NCI-H524 treated with DMSO at 0.1 percent for 48 hours (cell line): ENCODE measurements at regions not wholly inside any gene's neighbourhood (a gene's known extent, or its start where the extent isn't known, plus 50 kb on each side); places are given as distances from the start of the nearest gene placed in this dataset.
A peak's percentile ranks its signal among the peaks of the same experiment; 100 is the strongest.

Source experiments
- DNase-seq: peaks from one replicate; lab custom pipeline; 2025; lab: John Stamatoyannopoulos, UW

- DNase-seq = no peak
Measured at GRCh38 chr3:105923140-105923539, 54.3 kb upstream of the CBLB start.

DNA sequence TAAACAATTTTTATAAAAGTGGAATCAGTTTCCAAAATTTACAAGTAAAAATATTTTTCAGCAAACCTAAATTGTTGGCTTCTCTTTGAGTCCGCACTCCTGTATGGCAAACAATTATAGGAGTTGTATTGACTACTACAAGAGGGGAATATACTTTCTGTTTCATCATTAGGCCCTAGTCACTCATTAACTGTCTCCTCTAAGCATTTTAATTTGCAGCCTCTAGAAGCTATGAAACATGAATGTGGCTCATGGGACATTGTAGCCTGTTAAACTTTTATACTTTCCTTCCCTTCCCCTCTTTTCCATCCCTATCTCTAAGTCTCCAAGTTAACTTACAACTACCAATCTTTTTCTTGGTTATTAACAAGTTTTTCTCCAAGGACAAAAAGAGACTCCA is 58.9 kb upstream of the CBLB start:
- DNase-seq = no peak

GRCh38 chr3:105930733-105931132 is 61.9 kb upstream of the CBLB start:
- no peak for DNase-seq

- no peak for DNase-seq
Measured at GRCh38 chr3:105931500-105931899, 62.7 kb upstream of the CBLB start.

DNA sequence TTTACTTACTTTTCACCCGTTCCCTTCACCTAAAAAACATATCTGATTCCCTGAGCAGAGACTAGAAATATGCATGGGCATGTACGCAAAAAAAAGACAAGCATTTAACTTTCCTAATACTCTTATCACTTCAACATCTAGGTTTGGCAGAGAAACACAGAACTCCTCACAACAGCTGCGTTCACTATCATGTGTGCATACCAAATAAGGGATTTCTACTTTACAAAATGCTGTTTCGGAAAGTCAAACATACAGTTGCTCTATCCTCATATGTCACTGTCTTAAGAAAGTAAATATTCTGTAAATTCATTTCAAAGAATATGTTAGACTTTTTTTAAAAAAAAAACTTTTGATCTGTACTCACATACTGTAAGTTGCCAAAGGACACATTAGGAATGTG is 65.1 kb upstream of the CBLB start:
- no peak for DNase-seq

GRCh38 chr3:105938101-105938500 is 69.3 kb upstream of the CBLB start:
- peak; percentile 96 for DNase-seq

- DNase-seq = peak; percentile 39
Measured at GRCh38 chr3:105938806-105939205, 70.0 kb upstream of the CBLB start.

DNA sequence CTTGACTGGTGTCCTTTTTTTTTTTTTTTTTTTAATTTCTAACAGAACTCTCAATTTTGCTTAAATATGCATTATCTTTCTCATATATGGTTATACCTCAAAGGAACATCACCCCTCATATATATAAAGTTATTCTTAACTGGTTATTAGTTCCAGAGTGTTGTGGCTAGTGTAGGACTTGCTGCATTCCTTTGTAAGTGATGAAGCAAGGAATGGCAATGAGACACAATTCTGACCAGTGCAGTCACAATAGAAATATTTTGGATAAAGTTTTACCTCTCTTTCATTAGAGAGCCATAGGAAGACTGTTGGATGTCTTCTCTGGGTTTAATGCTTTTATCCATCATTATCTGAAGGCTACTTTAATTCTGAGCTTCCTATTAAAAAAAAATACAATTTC is 75.5 kb upstream of the CBLB start:
- DNase-seq = no peak

DNA sequence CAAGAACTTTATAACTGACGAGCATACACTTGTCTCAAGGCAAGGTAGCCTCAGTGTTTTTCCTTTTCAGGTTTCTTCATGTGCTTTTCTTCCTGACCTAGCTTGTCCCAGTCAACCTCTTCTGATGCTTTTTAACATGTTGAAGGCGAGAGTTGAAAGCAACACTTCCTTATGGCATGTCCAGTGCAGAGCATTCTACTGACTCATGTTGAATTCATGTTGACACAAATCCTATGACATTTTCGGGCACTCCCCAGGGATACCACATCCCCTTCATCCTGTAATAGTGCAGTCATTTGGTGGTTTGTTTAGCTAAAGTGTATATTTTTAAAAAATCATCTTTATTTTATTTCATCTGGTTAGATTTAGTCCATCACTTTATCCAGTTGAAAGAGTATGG is 75.9 kb upstream of the CBLB start:
- DNase-seq = no peak

- no peak for DNase-seq
Measured at GRCh38 chr3:105948101-105948500, 79.3 kb upstream of the CBLB start.

DNA sequence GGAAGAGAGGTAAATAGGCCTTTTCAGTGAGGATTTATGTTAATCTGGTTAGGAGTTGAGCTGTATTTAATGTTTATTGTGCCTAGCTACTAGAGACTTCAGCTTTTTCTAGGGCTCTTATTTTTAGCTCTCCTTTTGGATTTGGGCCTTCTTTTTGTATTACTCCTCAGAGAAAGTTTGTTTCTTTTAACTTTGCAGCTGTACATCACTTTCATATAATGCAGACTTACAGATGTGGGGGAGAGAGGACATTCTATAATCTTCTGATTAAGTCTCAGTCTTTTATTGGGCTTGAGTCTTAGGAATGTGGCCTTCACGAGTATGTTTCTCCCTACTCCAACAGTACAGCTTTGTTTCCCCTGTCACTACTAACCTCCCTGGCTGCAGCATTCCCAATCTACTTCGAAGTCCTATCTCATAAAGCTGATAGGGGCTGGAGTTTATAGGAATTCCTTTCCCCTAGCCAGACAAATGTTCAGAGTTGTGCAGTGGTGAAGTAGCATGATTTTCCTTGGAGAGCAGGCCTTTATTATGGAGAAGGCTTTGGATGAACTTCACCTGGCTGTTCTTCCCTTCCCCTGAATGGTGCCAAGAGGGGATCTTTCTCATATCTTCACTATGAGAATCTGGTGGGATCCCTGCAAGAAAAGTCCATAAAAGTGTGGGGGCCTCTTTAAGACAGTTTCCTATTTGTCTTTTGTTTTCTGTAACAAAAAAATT is 82.2 kb upstream of the CBLB start:
- DNase-seq = no peak

DNA sequence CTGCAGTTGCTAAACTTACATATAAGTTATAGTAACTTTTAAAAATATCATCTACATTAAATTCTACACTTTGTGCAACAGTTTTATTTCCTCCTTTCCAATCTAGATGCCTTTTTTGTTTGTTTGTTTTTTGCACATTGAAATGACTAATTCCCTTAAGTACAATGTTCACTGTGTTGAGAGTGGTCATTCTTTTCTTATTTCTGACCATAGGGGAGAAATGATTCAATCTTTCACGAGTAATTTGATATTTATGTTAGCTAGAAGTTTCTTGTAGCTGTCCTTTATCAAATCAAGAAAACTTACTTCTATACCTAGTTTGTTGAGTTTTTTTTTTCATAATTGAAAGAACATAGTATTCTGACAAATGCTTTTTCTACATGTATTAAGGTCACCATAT is 85.0 kb upstream of the CBLB start:
- DNase-seq = no peak

DNA sequence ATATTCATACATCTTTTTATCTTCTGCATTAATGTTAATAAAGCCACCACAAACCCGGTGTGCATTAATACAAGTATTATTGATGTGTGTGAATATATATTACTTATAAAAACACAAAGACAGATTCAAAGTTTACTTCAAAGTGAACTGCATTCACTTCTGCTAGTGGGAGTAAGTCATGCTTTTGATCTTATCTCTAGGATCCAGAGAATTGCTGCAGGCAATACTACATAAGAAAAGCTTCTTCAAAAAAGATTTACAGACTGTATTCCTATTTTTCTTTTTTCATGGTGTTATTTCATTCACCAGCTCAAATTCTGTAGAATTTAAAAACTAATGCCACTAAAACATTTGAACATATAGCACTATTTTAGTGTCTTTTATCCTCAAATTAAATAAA is 87.5 kb upstream of the CBLB start:
- no peak for DNase-seq

DNA sequence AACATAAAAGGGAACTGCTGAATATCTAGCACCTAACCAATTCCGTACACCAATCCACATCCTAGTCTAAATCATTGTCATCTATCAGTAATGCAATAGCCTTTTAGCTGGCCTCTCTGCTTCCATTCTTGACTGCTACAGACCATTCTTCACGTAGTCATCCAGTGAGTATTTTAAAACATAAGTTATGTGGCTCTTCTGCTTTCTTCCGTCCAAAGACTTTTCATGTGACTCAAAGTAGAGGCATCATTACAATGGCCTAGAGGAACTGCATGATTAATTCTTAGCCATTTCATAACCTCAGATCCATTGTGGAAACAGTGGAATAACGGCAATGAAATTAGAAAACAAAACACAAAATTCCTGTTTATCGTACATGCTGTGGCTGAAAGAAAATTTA is 88.9 kb upstream of the CBLB start:
- DNase-seq = no peak

DNA sequence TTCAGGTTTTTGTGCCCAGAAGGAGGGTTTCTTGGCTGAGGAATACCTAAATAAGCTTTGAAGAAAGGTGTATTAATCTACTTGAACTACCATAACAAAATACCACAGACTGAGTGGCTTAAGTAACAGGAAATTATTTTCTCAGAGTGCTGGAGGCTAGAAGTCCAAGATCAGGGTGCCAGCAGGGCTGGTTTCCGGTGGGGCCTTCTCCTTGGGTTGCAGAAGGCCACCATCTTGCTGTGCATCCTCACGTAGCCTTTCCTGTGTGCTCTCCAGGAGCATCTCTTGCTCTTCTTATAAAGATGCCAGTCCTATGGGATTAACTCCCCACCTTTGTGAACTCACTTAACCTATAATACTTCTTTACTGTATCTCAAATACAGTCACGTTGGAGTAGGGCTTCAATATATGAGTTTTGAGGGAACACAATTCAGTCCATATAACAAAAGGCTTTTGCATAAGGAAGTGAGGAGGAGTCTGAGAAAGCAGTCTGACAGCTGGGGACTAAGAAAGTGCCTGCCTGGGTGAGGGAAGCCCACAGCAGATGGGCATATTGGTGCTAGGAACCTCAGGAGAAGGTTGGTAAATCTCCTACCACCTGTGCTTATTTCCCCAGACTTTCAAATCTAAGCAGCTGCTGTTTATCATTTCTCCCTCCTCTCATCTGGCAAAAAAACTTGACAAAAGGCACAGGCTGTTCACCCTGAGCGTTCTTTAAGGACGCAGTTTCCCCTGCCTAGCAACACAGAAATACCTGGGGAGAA is 89.6 kb upstream of the CBLB start:
- peak; percentile 100 for DNase-seq

- no peak for DNase-seq
Measured at GRCh38 chr3:105959851-105960250, 91.0 kb upstream of the CBLB start.

DNA sequence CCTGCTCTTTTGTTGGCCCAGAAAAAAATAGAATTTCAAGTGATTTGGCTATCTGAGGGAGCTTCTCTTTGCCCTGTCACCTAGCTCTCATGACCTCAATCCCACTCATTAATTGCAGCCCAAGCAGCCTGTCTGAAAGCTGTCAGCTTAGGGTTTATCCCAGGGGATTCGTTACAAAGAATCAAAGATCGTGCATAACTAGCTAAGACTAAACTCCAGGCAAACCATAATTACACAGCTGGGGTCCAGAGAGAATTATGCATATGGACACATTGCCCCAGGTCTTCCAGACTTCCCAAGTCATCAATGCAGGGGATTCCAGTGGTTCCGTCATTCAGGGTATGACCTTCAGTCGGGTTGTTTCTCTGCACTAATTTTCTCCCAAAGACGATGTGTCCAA is 91.6 kb upstream of the CBLB start:
- DNase-seq = peak; percentile 94

DNA sequence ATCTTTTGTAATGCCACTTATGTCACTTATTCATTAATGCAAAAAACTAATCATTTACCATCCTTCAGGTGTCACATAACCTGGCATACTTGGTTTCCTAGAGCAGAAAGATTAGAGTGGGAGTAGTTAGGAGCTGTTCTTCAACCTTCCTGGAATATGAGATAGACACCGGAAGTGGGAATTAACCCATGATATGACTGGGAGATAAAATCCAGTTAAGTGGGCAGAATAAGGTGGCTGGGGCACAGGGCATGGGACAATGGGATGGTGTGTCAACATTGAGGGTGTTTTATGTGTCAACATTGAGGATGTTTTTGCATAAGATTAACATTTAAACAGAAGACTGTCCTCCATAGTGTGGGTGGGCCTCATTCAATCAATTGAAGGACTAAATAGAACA is 94.3 kb upstream of the CBLB start:
- DNase-seq = no peak

DNA sequence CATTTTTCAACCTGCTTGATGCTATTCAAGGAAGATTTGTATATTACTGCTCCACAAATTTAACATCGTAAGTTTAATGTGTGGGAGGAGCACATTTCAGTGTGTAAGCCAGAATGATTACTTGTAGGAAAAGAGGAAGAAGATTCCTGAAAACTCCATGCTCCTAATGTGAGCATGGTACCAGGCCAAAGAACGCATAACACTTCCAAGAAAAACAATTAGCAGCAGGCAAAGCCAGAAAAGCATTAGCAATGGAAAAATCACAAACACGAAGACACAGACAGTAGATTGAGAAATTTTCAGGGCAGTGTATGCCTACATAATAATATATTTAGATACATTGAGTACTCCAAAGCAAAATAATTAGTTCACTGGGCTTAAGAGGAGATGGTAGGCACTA is 96.6 kb upstream of the CBLB start:
- no peak for DNase-seq

GRCh38 chr3:105967117-105967516 is 98.3 kb upstream of the CBLB start:
- no peak for DNase-seq

DNA sequence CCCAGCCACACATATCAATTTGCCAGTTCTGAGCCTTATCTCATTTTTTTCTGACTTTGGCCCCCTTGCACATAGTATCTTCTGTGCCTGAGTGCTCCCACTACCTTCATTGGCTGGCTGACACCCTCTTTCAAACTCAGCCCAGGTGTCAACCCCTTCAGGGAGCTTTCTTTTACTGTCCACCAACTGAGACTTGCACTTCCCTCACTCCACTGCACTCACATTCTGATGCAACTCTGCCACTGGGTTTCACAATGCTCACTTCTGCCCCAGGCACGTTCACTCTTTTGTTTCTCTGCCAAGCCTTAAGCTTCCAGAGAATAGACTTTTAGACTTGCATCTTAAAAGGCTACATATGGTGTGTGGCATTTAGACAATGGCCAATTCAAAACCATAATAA is 101.5 kb upstream of the CBLB start:
- no peak for DNase-seq

DNA sequence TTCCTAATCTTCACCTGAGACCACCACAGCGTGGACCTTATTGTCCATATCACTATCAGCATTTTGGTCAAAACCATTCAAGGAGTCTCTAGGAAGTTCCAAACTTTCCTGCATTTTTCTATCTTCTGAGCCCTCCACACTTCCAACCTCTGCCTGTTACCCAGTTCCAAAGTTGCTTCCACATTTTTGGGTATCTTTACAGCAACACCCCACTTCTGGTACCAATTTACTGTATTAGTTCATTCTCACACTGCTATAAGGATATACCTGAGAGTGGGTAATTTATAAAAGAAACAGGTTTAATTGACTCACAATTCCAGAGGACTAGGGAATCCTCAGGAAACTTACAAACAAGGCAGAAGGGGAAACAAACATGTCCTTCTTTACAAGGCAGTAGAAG is 103.3 kb upstream of the CBLB start:
- no peak for DNase-seq

DNA sequence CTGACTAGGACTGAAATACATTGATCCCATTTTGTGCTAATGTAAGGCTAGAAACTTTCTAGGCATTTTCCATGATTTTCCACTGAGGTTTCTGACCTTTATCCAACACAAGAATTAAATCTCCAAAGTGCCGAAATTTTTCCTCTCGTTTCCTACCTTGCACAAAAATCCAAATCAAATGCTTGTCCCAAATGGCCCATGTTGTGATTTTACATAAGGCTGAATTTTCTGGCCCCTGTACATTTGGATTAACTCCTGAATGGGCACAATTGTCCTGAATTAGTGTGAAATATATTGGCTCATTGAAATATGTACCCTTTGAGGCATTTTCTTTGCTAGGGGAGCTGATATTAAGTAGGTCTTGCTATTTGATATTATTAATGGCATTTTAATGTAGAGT is 105.6 kb upstream of the CBLB start:
- no peak for DNase-seq

- DNase-seq = no peak
Measured at GRCh38 chr3:105976196-105976595, 107.4 kb upstream of the CBLB start.
